HPDE6-E6E7 (cell line): ENCODE measurements at regions not wholly inside any gene's neighbourhood (a gene's known extent, or its start where the extent isn't known, plus 50 kb on each side); places are given as distances from the start of the nearest gene placed in this dataset.
"Not testable (repeated sequence)": the region's sequence is repeated elsewhere in the genome, so short reads cannot be mapped to it uniquely, and the experiment has no call there.

Experiments
- DNase-seq: peaks from one replicate; pipeline ENCODE4 v3.0.0; 2011; ENCODE audit warnings: missing footprints; ENCODE audit errors: extremely low spot score

DNA sequence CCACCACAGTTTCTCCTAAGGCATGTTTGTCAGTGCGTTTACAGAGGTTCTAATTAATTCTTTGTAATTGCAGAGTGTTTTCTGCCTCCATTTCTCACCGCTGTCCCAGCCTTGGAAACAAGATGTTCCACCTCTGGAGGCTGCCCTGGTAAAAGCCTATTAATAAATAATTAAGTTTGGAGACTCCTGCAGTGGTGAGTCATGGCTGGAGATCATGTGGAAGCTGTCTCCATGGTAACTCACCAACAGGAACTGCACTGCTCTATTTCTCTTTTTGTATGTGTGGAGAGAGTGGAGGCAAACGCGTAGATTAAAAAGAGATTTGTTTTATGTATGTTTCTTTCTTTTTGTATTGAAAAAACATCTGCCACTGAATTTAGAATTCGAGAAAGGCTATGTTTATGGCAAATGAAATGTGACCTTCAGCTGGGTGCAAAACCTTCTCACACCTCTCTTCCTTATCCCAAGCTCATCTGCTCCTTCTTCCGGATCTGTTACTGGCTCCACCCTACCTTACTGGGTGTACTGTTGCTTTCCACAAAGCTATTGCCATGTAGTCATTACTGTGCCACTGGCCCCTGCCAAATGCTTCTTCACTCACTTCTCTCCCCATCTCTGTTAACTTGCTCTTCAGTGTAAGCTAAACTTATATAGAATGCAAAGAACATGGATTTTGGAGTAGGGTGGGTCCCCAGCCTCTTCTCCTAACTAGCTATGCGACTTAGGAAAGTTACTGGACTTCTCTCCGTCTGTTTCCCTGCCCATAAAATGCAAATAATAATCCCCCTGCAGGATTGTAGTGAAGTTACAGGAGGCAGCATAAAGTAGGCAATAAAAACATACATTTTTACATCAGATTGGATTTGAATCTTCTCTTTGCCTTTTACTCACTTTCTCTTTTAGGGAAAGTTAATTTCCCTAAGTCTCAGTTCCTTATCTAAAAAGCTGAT, 778.5 kb downstream of the NTRK3 start:
- DNase-seq: peak; percentile 76

- DNase-seq: no peak
Measured at GRCh38 chr15:87477026-87477425, 779.5 kb downstream of the NTRK3 start.

GRCh38 chr15:87470923-87471322, 785.6 kb downstream of the NTRK3 start:
- DNase-seq: no peak

GRCh38 chr15:87463956-87464355, 792.6 kb downstream of the NTRK3 start:
- DNase-seq: not testable (repeated sequence)

- DNase-seq: no peak
Measured at GRCh38 chr15:87461631-87462030, 794.9 kb downstream of the NTRK3 start.

DNA sequence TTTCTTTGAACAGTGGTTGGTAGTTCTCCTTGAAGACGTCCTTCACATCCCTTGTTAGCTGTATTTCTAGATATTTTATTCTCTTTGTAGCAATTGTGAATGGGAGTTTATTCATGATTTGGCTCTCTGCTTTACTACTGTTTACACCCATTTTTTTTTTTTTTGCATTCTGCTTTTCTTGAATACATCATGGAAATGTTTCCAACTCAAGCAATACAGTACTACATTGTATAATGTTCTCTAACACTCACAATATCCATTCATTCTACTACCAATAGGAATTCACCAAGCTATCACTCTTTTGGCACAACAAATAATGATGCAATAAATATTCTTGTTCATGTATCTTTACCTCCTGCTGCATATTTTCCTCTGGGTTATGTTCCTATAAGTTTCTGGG, 801.7 kb downstream of the NTRK3 start:
- no peak for DNase-seq

DNA sequence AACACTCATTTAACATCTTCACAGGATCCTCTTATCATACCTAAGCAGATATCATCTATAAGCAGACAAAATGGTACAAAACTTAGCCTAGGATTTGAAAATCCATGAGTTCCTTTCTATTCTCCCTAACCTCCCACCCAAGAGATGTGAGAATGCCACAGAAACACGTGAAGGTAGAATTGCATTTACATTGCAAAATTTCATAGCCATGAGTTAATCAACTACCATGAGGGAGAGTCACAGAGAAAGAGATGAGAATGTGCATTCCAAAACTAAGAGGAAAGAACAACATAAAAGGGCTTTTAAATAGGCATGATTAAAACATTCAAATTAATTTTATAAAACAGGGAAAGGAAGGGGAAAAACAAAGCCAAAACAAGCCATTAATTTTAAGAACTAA, 806.2 kb downstream of the NTRK3 start:
- DNase-seq: no peak

DNA sequence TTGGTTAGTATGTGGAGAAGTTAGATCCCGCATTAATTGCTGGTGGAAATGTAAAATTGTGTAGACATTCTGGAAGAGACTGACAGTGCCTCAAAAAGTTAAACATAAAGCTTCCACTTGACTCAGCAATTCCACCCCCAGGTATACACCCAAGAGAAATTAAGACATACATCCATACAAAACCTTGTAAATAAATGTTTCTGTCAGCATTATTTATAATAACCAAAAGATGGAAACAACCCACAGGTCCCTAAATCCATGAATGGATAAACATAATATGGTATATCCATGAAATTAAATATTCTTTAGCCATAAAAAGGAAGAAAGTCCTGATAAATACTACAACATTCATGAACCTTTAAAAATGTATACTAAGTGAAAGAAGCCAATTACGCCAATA, 817.4 kb downstream of the NTRK3 start:
- DNase-seq: no peak

DNA sequence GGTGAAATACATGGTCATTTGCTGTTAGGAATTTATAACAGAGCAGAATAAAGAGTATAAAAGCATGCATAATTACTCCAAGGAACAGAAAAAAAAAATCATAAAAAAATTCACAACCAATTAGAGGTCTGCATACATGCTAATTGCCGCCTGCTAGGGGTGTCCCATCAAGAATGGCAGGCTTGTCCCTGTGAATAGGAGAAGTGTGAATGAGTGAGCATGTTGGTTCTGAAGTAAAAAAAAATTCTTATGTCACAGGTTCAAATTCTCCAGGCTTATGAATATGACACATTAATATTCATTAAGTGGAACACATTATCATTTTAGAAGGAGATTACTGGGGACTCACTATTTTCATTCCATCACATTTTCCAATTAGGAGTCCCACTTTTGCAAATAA, 822.7 kb downstream of the NTRK3 start:
- DNase-seq: no peak

GRCh38 chr15:87429754-87430153, 826.8 kb downstream of the NTRK3 start:
- no peak for DNase-seq

- no peak for DNase-seq
Measured at GRCh38 chr15:87420017-87420416, 836.5 kb downstream of the NTRK3 start.

DNA sequence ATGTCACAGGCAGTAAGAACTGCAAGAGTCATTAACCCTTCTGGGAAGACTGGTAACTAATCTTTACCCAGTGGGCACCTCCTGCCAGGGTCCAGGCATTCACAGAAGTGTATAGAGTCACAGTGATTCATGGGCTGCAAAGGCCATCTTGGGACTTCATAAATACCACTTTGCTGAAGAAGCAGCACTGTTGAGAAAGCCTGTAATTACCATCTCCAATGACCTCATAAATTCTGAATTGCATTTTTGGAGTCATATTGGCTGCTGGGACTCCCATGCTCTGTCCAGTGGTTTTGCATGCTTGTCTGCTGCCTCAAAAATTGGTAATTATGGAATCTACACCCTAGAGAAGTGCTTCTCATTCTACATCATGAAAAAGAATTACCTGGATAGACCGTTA, 837.2 kb downstream of the NTRK3 start:
- no peak for DNase-seq

DNA sequence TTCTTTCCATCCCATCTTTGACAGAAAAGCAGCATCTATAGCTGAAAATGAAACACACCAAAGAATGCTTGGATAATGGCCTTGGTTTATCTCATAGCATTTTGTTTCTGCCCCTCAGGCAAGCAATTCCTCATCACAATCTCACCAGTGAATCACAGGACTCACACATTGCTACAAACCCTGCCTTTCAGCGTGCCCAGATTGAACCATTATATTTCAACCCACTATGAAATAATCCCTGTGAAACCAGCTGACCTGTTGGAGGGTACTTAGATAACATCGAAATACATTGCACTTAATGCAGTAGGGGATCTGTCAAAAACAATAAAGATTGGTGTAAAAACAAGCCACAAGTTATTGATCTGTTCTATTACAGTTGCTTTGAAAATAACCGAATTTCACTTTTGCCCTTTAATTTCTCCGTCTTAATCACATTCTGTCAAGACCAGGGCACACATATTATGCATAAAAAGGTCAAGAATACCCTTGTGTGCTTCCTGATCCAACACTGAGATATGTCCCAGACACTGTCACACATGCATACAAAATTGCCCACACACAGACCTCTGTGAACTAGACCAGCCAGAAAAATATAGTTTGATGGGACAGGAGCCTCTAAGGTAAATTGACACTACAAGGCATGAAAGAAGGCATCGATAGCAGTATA, 839.8 kb downstream of the NTRK3 start:
- DNase-seq: peak; percentile 6

- no peak for DNase-seq
Measured at GRCh38 chr15:87408902-87409301, 847.6 kb downstream of the NTRK3 start.

DNA sequence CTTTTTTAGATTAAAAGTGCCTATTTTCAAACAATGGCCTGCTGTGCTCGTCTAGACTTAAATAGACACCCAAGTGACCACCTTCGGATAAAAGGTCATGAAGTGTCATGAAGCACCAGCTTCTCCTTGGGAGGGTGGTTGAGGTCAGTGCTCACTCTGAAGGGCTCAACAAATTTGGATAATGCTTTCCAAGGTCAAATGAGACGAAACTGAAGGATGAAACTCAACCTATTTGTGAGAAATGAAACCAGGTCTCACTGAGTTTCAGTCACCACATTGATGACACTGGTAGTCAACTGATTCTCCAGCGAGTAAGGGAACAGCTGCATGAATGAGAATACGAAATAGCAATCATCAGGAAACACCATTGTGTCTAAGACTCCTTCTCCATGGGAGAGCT, 852.6 kb downstream of the NTRK3 start:
- no peak for DNase-seq

DNA sequence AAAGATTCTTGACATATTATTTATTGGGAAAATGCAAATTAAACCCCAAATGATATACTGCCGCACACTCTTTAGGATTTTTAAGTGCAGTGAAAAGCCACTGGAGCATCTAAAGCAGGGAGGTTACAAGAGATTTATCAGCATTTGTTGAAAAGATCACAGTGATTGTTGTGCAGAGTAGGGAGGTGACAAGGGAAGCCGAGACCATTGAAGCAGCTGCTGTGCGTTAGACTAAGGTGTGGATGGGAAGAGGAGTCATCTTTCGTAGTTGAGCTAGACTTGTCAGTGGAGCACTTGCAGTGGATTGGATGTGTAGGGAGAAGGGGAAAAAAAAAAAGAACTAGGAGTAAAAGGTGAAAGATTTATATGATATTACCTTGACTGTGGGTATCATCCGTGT, 854.6 kb downstream of the NTRK3 start:
- DNase-seq: no peak

- DNase-seq: no peak
Measured at GRCh38 chr15:87394676-87395075, 861.9 kb downstream of the NTRK3 start.

DNA sequence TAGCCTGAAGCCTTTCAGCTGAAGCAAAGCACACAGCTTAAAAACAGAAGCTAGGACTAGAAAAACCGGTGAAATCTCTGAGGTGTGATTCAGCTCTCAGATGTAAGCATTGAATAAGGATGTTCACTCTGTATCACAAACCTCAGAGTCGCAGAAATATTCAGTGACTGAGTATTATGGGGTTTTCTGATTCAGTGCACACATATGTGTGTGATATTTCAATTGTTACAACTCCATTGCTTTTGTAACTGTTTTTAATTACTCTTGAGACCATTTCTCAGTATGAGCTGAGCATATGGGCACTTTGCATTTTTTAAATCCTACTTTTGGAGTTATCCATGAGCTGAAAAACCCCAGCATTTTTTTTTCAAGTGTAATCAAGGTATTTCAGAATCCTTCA, 868.8 kb downstream of the NTRK3 start:
- DNase-seq: no peak

DNA sequence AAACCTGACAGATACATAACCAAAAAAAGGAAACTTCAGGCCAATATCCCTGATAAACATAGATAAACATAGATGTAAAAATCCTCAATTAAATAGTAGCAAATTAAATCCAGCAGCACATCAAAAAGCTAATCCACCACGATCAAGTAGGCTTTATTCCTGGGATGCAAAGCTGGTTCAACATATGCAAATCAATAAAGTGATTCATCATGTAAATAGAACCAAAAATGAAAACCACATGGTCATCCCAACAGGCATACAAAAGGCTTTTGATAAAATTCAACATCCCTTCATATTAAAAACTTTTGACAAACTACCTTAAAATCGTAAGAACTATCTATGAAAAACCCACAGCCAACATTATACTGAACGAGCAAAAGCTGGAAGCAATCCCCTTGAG, 882.2 kb downstream of the NTRK3 start:
- no peak for DNase-seq

DNA sequence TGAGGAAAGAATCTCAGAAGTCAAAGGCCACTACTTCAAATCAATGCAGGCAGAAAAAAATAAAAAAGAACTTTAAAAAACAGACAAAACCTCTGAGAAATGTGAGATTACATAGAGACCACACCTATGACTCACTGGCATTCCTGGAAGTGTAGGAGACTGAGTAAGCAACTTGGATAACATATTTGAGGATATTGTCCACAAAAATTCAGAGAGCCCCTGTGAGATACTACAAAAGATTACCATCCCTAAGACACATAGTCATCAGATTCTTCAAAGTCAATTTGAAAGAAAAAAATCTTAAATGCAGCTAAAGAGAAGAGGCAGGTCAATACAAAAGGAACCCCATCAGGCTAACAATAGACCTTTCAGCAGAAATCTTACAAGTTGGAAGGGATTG, 887.3 kb downstream of the NTRK3 start:
- no peak for DNase-seq

DNA sequence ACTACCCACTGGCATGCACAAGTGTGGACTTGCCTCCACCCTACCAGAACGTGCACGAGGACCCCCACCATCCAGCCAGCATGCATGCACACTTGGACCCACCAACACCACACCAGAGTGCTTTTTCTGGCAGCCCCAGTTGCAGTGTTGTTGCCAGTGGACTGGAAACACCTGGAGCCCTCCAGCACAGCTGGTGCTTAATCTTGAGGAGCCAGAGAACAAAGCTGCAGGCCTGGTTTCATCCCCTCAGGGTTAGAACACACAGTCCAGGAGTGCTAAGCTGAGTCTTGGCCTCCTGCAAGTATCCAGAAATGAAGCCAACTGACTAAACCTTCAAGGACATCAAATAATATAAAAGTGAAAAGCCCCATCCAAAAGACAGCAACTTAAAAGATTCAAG, 888.0 kb downstream of the NTRK3 start:
- DNase-seq: no peak

DNA sequence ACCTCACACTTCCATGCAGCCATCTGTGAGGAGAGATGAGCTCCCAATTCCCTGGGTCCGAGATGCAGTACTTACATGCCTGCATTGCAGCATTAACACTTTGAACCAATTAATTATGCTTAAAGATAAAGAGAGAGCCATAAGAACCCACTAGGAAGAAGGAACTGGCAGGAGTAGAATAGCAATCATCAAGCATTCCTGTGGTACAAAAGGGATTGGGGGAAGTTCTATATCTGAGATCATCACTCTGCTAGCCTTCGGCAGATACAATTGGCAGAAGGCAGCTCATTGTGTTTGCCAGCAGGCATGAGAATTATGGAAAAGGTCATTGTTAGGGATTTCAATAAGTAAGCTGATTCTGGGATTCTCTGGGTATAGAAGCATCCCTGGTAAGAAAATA, 891.4 kb downstream of the NTRK3 start:
- DNase-seq: peak; percentile 32

- DNase-seq: no peak
Measured at GRCh38 chr15:87362531-87362930, 894.0 kb downstream of the NTRK3 start.
